ENCODE measurements at regions not wholly inside any gene's neighbourhood (a gene's known extent, or its start where the extent isn't known, plus 50 kb on each side); places are given as distances from the start of the nearest gene placed in this dataset.
A peak's percentile ranks its signal among the peaks of the same experiment; 100 is the strongest.
"Not testable (repeated sequence)": the region's sequence is repeated elsewhere in the genome, so short reads cannot be mapped to it uniquely, and the experiment has no call there.

GRCh38 chr17:21756856-21757619, 64.7 kb downstream of the KCNJ18 start:
- in situ Hi-C loops (cut with HindIII; ENCODE audit: low sequenced_read_pairs), result no loop called here
- DNase-seq (ENCODE audit: low spot score), result peak; percentile 21

- DNase-seq (ENCODE audit: low spot score); in situ Hi-C loops (cut with HindIII; ENCODE audit: low sequenced_read_pairs): not testable (repeated sequence)
These were observed 67.3 kb downstream of the KCNJ18 start for GRCh38 chr17:21759636-21760035.

- in situ Hi-C loops (cut with HindIII; ENCODE audit: low sequenced_read_pairs), result not testable (repeated sequence)
- peak; percentile 82 for DNase-seq (ENCODE audit: low spot score)
These were observed 71.5 kb downstream of the KCNJ18 start for GRCh38 chr17:21763738-21764340.

GRCh38 chr17:21765651-21766290, 73.4 kb downstream of the KCNJ18 start:
- in situ Hi-C loops (cut with HindIII; ENCODE audit: low sequenced_read_pairs); DNase-seq (ENCODE audit: low spot score): not testable (repeated sequence)

GRCh38 chr17:21766565-21766964, 74.2 kb downstream of the KCNJ18 start:
- DNase-seq (ENCODE audit: low spot score); in situ Hi-C loops (cut with HindIII; ENCODE audit: low sequenced_read_pairs): not testable (repeated sequence)

- in situ Hi-C loops (cut with HindIII; ENCODE audit: low sequenced_read_pairs), result not testable (repeated sequence)
These were observed 75.1 kb downstream of the KCNJ18 start for GRCh38 chr17:21767162-21768156.

GRCh38 chr17:21768244-21768643, 75.9 kb downstream of the KCNJ18 start:
- in situ Hi-C loops (cut with HindIII; ENCODE audit: low sequenced_read_pairs); DNase-seq (ENCODE audit: low spot score): not testable (repeated sequence)

More at GRCh38 chr17:21767162-21768156, 75.1 kb downstream of the KCNJ18 start:
- DNase-seq (ENCODE audit: low spot score), result not testable (repeated sequence)

GRCh38 chr17:21768729-21769462, 76.6 kb downstream of the KCNJ18 start:
- DNase-seq (ENCODE audit: low spot score); in situ Hi-C loops (cut with HindIII; ENCODE audit: low sequenced_read_pairs): not testable (repeated sequence)

- in situ Hi-C loops (cut with HindIII; ENCODE audit: low sequenced_read_pairs); DNase-seq (ENCODE audit: low spot score): not testable (repeated sequence)
These were observed 77.5 kb downstream of the KCNJ18 start for GRCh38 chr17:21769781-21770180.

GRCh38 chr17:21770466-21771446, 78.4 kb downstream of the KCNJ18 start:
- DNase-seq (ENCODE audit: low spot score); in situ Hi-C loops (cut with HindIII; ENCODE audit: low sequenced_read_pairs): not testable (repeated sequence)

GRCh38 chr17:21772321-21772720, 80.0 kb downstream of the KCNJ18 start:
- in situ Hi-C loops (cut with HindIII; ENCODE audit: low sequenced_read_pairs), result no loop called here
- DNase-seq (ENCODE audit: low spot score), result no peak

GRCh38 chr17:21772991-21773713, 80.8 kb downstream of the KCNJ18 start:
- in situ Hi-C loops (cut with HindIII; ENCODE audit: low sequenced_read_pairs); DNase-seq (ENCODE audit: low spot score): not testable (repeated sequence)

- in situ Hi-C loops (cut with HindIII; ENCODE audit: low sequenced_read_pairs), result no loop called here
- no peak for DNase-seq (ENCODE audit: low spot score)
These were observed 81.9 kb downstream of the KCNJ18 start for GRCh38 chr17:21774263-21774662.

GRCh38 chr17:21775566-21775965, 83.2 kb downstream of the KCNJ18 start:
- in situ Hi-C loops (cut with HindIII; ENCODE audit: low sequenced_read_pairs); DNase-seq (ENCODE audit: low spot score): not testable (repeated sequence)

- in situ Hi-C loops (cut with HindIII; ENCODE audit: low sequenced_read_pairs), result not testable (repeated sequence)
- peak; percentile 63 for DNase-seq (ENCODE audit: low spot score)
These were observed 84.6 kb downstream of the KCNJ18 start for GRCh38 chr17:21776921-21777320.

- DNase-seq (ENCODE audit: low spot score); in situ Hi-C loops (cut with HindIII; ENCODE audit: low sequenced_read_pairs): not testable (repeated sequence)
These were observed 86.5 kb downstream of the KCNJ18 start for GRCh38 chr17:21778866-21779265.

Measured in G401 (cell line).